Esophagus squamous epithelium (tissue), 5 donors: ENCODE measurements at regions not wholly inside any gene's neighbourhood (a gene's known extent, or its start where the extent isn't known, plus 50 kb on each side); places are given as distances from the start of the nearest gene placed in this dataset.

ENCODE experiments used
- DNase-seq: peaks from one replicate; lab custom pipeline; 2025; lab: John Stamatoyannopoulos, UW
- H3K27ac ChIP-seq, 4 donors: fragments of 200-600 bp; sonication (generic); one replicate each; pipeline ENCODE4 v1.5.1; 2016 to 2019; ENCODE audit warnings: mild to moderate bottlenecking in 1 of 4
- H3K27me3 ChIP-seq, 4 donors: fragments of 200-600 bp; sonication (generic); 1 replicate in 3 of 4; 2 replicates in 1 of 4; pipeline versions ENCODE4 v1.5.1 to v1.6.0; 2017 to 2021; ENCODE audit warnings: antibody characterized with exemption in 1 of 4
- H3K36me3 ChIP-seq, 3 donors: fragments of 200-600 bp; sonication (generic); one replicate each; pipeline ENCODE4 v1.5.1; 2016 to 2019
- H3K4me1 ChIP-seq, 3 donors: fragments of 200-600 bp; sonication (generic); one replicate each; pipeline ENCODE4 v1.5.1; 2017 to 2019
- H3K4me3 ChIP-seq, 4 donors: fragments of 200-600 bp; sonication (generic); 1 replicate in 3 of 4; 2 replicates in 1 of 4; pipeline ENCODE4 v1.5.1; 2016 to 2019; ENCODE audit warnings: mild to moderate bottlenecking in 2 of 4, moderate library complexity in 1 of 4
- H3K9me3 ChIP-seq, 3 donors: fragments of 200-600 bp; sonication (generic); one replicate each; pipeline ENCODE4 v1.5.1; 2016 to 2019
- CTCF ChIP-seq, 6 experiments: fragments of 450-650 bp in 4 of 6; fragments of 200-600 bp in 2 of 6; sonication (generic) in 2 of 6; IDR thresholded peaks; one replicate each; pipeline ENCODE4 v1.5.1; 2016 to 2019; ENCODE audit warnings: antibody characterized with exemption in 6 of 6, mild to moderate bottlenecking in 4 of 6, moderate library complexity in 4 of 6
- POLR2A ChIP-seq, 4 donors: fragments of 450-650 bp; IDR thresholded peaks; one replicate each; pipeline ENCODE4 v1.6.1; 2017; ENCODE audit warnings: antibody characterized with exemption in 4 of 4, mild to moderate bottlenecking in 4 of 4, moderate library complexity in 3 of 4
- WGBS, 2 donors: methylation state at CpG; one replicate each; pipeline ENCODE4 v1.1.5; 2018; 5-methylcytosine and 5-hydroxymethylcytosine counted together
- intact Hi-C: fragments of 100-400 bp; cut with DNase I; formaldehyde crosslinking; loops from one replicate; pipeline ENCODE4 v1.15.0; 2022
- donor health status: DM: yes; HTN: yes; CAD: no.

- 88 to 95% methylated on average over 2 of the region's 2 CpGs for WGBS, 2 donors
- intact Hi-C loops = no loop called here
- TF ChIP-seq POLR2A (IDR thresholded peaks at IDR 0.05) = no peak
- no peak for TF ChIP-seq CTCF (IDR thresholded peaks at IDR 0.05)
- no peak overlapping the region for H3K27ac ChIP-seq
- H3K9me3 ChIP-seq = no peaks in the 10 kb centered on the region
- H3K36me3 ChIP-seq = no peaks in the 10 kb centered on the region
- no peak overlapping the region for H3K4me3 ChIP-seq
- no peaks in the 10 kb centered on the region for H3K27me3 ChIP-seq
- peaks cover 0 to 7% (median 0%) of the 10 kb centered on the region in 3 donors for H3K4me1 ChIP-seq
- DNase-seq = no peak
Observed at GRCh38 chr3:106703524-106703923, 673.7 kb upstream of the CCDC54 start.

GRCh38 chr3:106707347-106707746, 669.9 kb upstream of the CCDC54 start:
- no peaks in the 10 kb centered on the region for H3K4me1 ChIP-seq
- no peaks in the 10 kb centered on the region for H3K27me3 ChIP-seq
- intact Hi-C loops = no loop called here
- TF ChIP-seq POLR2A (IDR thresholded peaks at IDR 0.05) (no peak), CTCF (IDR thresholded peaks at IDR 0.05) (no peak)
- H3K27ac ChIP-seq = no peak overlapping the region
- WGBS, 2 donors = 78 to 90% methylated on average over 1 of the region's 1 CpG
- H3K4me3 ChIP-seq = no peak overlapping the region
- no peaks in the 10 kb centered on the region for H3K36me3 ChIP-seq
- H3K9me3 ChIP-seq = no peaks in the 10 kb centered on the region
- no peak for DNase-seq

GRCh38 chr3:106710596-106710995, 666.6 kb upstream of the CCDC54 start:
- Histone ChIP-seq H3K4me3 (no peak overlapping the region), H3K27me3 (no peaks in the 10 kb centered on the region), H3K9me3 (no peaks in the 10 kb centered on the region), H3K27ac (no peak overlapping the region), H3K36me3 (no peaks in the 10 kb centered on the region), H3K4me1 (no peaks in the 10 kb centered on the region)
- TF ChIP-seq POLR2A (IDR thresholded peaks at IDR 0.05) = no peak
- TF ChIP-seq CTCF (IDR thresholded peaks at IDR 0.05) = no peak
- no peak for DNase-seq
- WGBS, 2 donors = 91 to 94% methylated on average over 3 of the region's 3 CpGs
- intact Hi-C loops = no loop called here

GRCh38 chr3:106711650-106712049, 665.6 kb upstream of the CCDC54 start:
- 4 to 13% methylated on average over 1 of the region's 1 CpG for WGBS, 2 donors
- no peaks in the 10 kb centered on the region for H3K9me3 ChIP-seq
- H3K4me1 ChIP-seq = no peaks in the 10 kb centered on the region
- H3K36me3 ChIP-seq = no peaks in the 10 kb centered on the region
- no peak for DNase-seq
- intact Hi-C loops = no loop called here
- no peak overlapping the region for H3K4me3 ChIP-seq
- H3K27ac ChIP-seq = no peak overlapping the region
- no peak for TF ChIP-seq CTCF (IDR thresholded peaks at IDR 0.05)
- no peaks in the 10 kb centered on the region for H3K27me3 ChIP-seq

GRCh38 chr3:106714400-106714799, 662.8 kb upstream of the CCDC54 start:
- no peak overlapping the region for H3K27ac ChIP-seq
- no peak overlapping the region for H3K4me3 ChIP-seq
- H3K9me3 ChIP-seq = no peaks in the 10 kb centered on the region
- no peak for TF ChIP-seq POLR2A (IDR thresholded peaks at IDR 0.05)
- TF ChIP-seq CTCF (IDR thresholded peaks at IDR 0.05) = no peak
- no peak for DNase-seq
- no peaks in the 10 kb centered on the region for H3K4me1 ChIP-seq
- H3K36me3 ChIP-seq = no peaks in the 10 kb centered on the region
- intact Hi-C loops = no loop called here
- no peaks in the 10 kb centered on the region for H3K27me3 ChIP-seq
